Suprapubic skin (tissue), 4 donors: ENCODE measurements at regions not wholly inside any gene's neighbourhood (a gene's known extent, or its start where the extent isn't known, plus 50 kb on each side); places are given as distances from the start of the nearest gene placed in this dataset.
A peak's percentile ranks its signal among the peaks of the same experiment; 100 is the strongest.

Source experiments
- DNase-seq, 2 donors: peaks; one replicate each; pipeline ENCODE4 v3.0.0-alpha.2; 2019; ENCODE audit warnings: low spot score in 2 of 2
- H3K27ac ChIP-seq: fragments of 200-600 bp; sonication (generic); one replicate; pipeline ENCODE4 v1.5.1; 2019
- H3K27me3 ChIP-seq: fragments of 200-600 bp; sonication (generic); one replicate; pipeline ENCODE4 v1.5.1; 2019
- H3K36me3 ChIP-seq: fragments of 200-600 bp; sonication (generic); one replicate; pipeline ENCODE4 v1.5.1; 2019
- H3K4me1 ChIP-seq: fragments of 200-600 bp; sonication (generic); one replicate; pipeline ENCODE4 v1.5.1; 2019
- H3K4me3 ChIP-seq: fragments of 200-600 bp; sonication (generic); one replicate; pipeline ENCODE4 v1.5.1; 2019; ENCODE audit warnings: mild to moderate bottlenecking
- H3K9me3 ChIP-seq: fragments of 200-600 bp; sonication (generic); one replicate; pipeline ENCODE4 v1.5.1; 2019
- EP300 ChIP-seq: sonication (generic); formaldehyde crosslinking; IDR thresholded peaks from one replicate; pipeline ENCODE4 v1.6.1; 2017; ENCODE audit warnings: antibody characterized with exemption
- POLR2A ChIP-seq, 2 donors: fragments of 450-650 bp; IDR thresholded peaks; one replicate each; pipeline ENCODE4 v1.6.1; 2017; ENCODE audit warnings: antibody characterized with exemption in 2 of 2, mild to moderate bottlenecking in 2 of 2, moderate library complexity in 2 of 2
- POLR2AphosphoS5 ChIP-seq, 3 donors: sonication (generic); formaldehyde crosslinking; IDR thresholded peaks; one replicate each; pipeline ENCODE4 v1.6.1; 2017; ENCODE audit warnings: antibody characterized with exemption in 3 of 3
- WGBS: methylation state at CpG from one replicate; pipeline ENCODE4 v1.1.5; 2018; 5-methylcytosine and 5-hydroxymethylcytosine counted together
- TF ChIP-seq, protein P1 (sequence below), 2 donors: fragments of 200-600 bp in 1 of 2; fragments of 450-650 bp in 1 of 2; sonication (generic) in 1 of 2; IDR thresholded peaks; one replicate each; pipeline ENCODE4 v1.5.1; 2016 to 2019; ENCODE audit warnings: antibody characterized with exemption in 2 of 2, mild to moderate bottlenecking in 1 of 2, moderate library complexity in 1 of 2

DNA sequence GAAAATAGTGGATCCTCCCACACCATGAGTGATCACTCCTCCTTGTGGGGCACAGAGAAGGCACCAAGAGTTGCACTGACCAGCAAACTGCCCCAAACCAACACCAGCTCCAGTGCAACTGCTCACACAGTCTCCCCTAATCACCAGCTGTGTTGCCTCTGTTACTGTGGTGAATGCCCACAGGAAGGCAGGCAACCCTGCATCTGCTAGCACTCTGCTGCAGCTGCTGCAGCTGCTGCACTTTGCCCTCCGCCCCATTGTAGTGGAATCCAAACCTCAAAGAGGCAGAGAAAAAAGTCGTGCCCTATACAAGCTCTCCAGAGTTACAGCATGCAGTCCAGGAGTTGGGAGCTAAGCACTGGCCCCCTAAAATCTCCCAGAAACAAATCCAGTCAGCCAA, 339.6 kb downstream of the TRIM36 start:
- no peaks in the 10 kb centered on the region for H3K36me3 ChIP-seq
- peaks cover 4% of the 10 kb centered on the region for H3K9me3 ChIP-seq
- DNase-seq, result no peak
- H3K27ac ChIP-seq, result no peak overlapping the region
- WGBS, result 46% methylated on average over 2 of the region's 2 CpGs
- H3K4me1 ChIP-seq, result no peaks in the 10 kb centered on the region
- TF ChIP-seq EP300 (no peak), POLR2AphosphoS5 (IDR thresholded peaks at IDR 0.05) (no peak), POLR2A (IDR thresholded peaks at IDR 0.05) (no peak)
- TF ChIP-seq, protein P1, sequence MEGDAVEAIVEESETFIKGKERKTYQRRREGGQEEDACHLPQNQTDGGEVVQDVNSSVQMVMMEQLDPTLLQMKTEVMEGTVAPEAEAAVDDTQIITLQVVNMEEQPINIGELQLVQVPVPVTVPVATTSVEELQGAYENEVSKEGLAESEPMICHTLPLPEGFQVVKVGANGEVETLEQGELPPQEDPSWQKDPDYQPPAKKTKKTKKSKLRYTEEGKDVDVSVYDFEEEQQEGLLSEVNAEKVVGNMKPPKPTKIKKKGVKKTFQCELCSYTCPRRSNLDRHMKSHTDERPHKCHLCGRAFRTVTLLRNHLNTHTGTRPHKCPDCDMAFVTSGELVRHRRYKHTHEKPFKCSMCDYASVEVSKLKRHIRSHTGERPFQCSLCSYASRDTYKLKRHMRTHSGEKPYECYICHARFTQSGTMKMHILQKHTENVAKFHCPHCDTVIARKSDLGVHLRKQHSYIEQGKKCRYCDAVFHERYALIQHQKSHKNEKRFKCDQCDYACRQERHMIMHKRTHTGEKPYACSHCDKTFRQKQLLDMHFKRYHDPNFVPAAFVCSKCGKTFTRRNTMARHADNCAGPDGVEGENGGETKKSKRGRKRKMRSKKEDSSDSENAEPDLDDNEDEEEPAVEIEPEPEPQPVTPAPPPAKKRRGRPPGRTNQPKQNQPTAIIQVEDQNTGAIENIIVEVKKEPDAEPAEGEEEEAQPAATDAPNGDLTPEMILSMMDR (IDR thresholded peaks at IDR 0.05), result no peak
- no peak overlapping the region for H3K4me3 ChIP-seq
- H3K27me3 ChIP-seq, result no peaks in the 10 kb centered on the region

DNA sequence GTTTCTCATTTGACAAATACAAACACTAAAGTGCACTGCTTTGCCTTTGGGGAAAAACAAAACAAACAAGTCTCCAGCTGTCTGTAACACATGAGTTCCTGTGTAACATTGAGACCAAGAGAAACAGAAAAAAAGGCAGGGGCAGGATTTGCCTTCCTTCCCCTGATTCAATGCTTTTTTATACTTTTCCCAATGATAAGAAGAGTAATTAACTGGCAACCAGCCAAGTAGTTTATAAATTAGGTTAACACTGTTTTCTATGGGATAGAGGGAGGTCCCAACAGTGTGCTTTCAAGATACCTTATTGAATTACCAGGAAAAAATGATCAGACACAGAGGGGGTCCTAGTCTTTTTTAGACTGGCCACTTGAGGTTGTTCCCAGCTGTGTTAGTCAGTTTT, 346.8 kb downstream of the TRIM36 start:
- no peak for TF ChIP-seq POLR2A (IDR thresholded peaks at IDR 0.05)
- Histone ChIP-seq H3K27ac (no peak overlapping the region), H3K4me1 (no peaks in the 10 kb centered on the region), H3K27me3 (no peaks in the 10 kb centered on the region), H3K36me3 (no peaks in the 10 kb centered on the region), H3K9me3 (peaks cover 4% of the 10 kb centered on the region), H3K4me3 (no peak overlapping the region)
- no peak for DNase-seq

DNA sequence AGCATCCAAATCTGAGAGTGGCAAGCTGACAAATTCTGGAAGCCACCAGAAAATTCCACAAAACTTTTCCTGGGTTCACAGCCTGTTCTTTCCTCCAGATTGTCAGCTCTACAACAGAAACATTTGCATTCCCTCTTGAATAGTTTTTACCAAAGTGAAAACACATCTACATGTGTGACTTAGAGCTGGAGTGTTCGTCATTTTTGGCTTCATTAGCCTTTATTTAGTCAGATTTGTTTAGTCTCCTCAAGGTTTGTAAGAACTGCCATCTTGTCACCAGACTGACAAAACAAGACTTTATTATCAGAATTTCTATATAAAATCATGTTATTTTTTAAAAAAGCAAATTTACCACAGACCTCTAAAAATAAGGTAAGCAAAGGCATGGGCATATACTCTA, 347.3 kb downstream of the TRIM36 start:
- Histone ChIP-seq H3K9me3 (peaks cover 4% of the 10 kb centered on the region), H3K27ac (no peak overlapping the region), H3K36me3 (no peaks in the 10 kb centered on the region), H3K4me3 (no peak overlapping the region), H3K27me3 (no peaks in the 10 kb centered on the region), H3K4me1 (no peaks in the 10 kb centered on the region)
- TF ChIP-seq EP300 (no peak), POLR2AphosphoS5 (IDR thresholded peaks at IDR 0.05) (no peak), POLR2A (IDR thresholded peaks at IDR 0.05) (no peak)
- no peak for DNase-seq
- 41% methylated on average over 1 of the region's 1 CpG for WGBS

DNA sequence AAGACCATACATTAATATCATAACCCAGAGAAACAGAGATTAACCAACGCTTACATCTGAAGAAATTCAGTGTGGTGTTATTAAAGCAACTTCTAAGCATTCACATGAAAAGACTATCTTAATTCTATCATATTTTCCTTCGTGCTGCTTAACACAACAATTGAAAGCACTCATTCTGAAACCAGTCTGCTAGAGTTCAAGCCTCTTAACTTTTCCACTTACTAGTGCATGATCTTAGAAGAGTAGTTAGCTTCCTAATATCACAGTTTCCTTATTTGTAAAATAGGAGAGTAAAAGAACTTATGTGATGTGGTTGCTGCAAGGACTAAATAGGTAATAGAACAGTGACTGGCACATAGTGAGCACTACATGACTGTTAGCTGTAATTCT, 379.3 kb downstream of the TRIM36 start:
- Histone ChIP-seq H3K9me3 (no peaks in the 10 kb centered on the region), H3K27me3 (no peaks in the 10 kb centered on the region), H3K36me3 (no peaks in the 10 kb centered on the region), H3K4me1 (no peaks in the 10 kb centered on the region), H3K4me3 (no peak overlapping the region), H3K27ac (no peak overlapping the region)
- TF ChIP-seq, protein P1 (IDR thresholded peaks at IDR 0.05), result no peak
- TF ChIP-seq POLR2A (IDR thresholded peaks at IDR 0.05), result no peak
- TF ChIP-seq POLR2AphosphoS5 (IDR thresholded peaks at IDR 0.05), result no peak
- no peak for TF ChIP-seq EP300
- WGBS, result 81% methylated on average over 2 of the region's 2 CpGs
- DNase-seq, result no peak

DNA sequence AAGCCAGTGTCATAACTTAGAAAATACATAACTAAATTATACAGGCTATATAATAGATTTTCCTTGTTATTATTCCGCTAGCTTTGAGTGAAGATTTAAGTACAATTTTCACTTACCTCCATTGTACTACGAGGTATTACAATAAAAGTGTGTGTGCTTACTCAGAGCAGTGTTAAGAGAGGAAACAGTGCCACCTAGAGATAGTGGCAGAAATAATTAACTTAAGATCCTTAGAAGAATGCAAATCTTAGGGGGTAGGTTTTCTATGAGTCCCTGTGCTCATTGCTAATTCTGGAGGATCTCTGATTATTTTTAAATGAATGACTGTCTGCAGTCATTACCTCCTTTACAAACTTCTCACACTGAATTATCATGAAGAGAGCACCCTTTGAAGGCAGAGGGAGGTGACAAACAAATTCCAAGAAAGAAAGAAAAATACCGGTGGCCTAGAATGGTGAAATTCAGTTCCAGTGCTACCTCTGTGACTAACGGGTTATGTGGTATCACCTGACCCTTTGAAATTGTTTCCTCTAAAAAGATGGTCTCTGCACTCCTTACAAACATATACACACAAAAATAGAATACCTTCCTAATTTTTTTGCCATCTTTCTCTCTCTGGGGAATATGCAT, 379.8 kb downstream of the TRIM36 start:
- Histone ChIP-seq H3K27ac (no peak overlapping the region), H3K4me3 (no peak overlapping the region), H3K36me3 (no peaks in the 10 kb centered on the region), H3K4me1 (no peaks in the 10 kb centered on the region), H3K27me3 (no peaks in the 10 kb centered on the region), H3K9me3 (no peaks in the 10 kb centered on the region)
- no peak for DNase-seq
- TF ChIP-seq POLR2A (IDR thresholded peaks at IDR 0.05), result no peak
- TF ChIP-seq, protein P1 (IDR thresholded peaks at IDR 0.05), result peak in 1 of 2 donors; percentile 16
- 44% methylated on average over 4 of the region's 4 CpGs for WGBS

DNA sequence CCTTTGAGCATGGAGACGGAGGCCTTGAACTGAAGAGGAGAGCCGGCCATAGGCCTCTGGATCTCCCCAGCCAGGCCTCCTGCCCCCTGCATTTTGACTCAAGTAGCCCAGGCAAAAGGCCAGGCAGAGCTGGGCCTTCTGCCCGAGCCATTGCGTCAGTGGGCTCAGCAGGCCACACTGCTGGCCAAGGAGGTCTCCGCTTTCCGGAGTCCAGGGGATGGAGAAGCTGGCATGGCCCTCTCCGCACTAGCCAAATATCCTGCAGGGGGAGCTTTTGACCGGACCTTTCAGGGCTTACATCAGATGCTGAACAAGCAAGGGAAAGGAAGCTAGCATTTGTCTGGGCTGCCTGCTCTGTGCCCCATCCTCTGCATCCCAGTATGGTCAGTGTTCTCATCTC, 386.8 kb downstream of the TRIM36 start:
- no peaks in the 10 kb centered on the region for H3K9me3 ChIP-seq
- H3K4me1 ChIP-seq, result no peaks in the 10 kb centered on the region
- no peak for TF ChIP-seq POLR2AphosphoS5 (IDR thresholded peaks at IDR 0.05)
- no peak for TF ChIP-seq POLR2A (IDR thresholded peaks at IDR 0.05)
- TF ChIP-seq, protein P1 (IDR thresholded peaks at IDR 0.05), result no peak
- TF ChIP-seq EP300, result no peak
- H3K36me3 ChIP-seq, result no peaks in the 10 kb centered on the region
- no peak overlapping the region for H3K4me3 ChIP-seq
- no peak overlapping the region for H3K27ac ChIP-seq
- no peak for DNase-seq
- no peaks in the 10 kb centered on the region for H3K27me3 ChIP-seq
- WGBS, result 86% methylated on average over 8 of the region's 8 CpGs
